B cell (primary cell): ENCODE measurements at regions not wholly inside any gene's neighbourhood (a gene's known extent, or its start where the extent isn't known, plus 50 kb on each side); places are given as distances from the start of the nearest gene placed in this dataset. TPM values are rescaled to one million over a fixed set of nuclear protein-coding genes. Genes with fewer than 3 reads are reported as not detected.

Experiments
- ATAC-seq: fragments of 200-7000 bp; cut with Tn5 transposase; one replicate; pipeline ENCODE4 v1.10.0; 2021; ENCODE audit warnings: low read depth, mild to moderate bottlenecking, moderate number of reproducible peaks, moderate library complexity
- CTCF ChIA-PET: fragments of 350-600 bp; sonication (Branson Sonifier 250); formaldehyde crosslinking; loops from one replicate; lab custom pipeline; 2021; ENCODE audit warnings: antibody characterized with exemption, inconsistent platforms; lab: Charles Lee
- POLR2A ChIA-PET: fragments of 350-600 bp; sonication (Branson Sonifier 250); formaldehyde crosslinking; loops from one replicate; lab custom pipeline; 2021; ENCODE audit warnings: antibody characterized with exemption; lab: Charles Lee
- DNase-seq: peaks from one replicate; pipeline ENCODE4 v3.0.0; 2013
- H2AFZ ChIP-seq: 2 replicates; pipeline ENCODE4 v1.6.1; 2012; ENCODE audit warnings: mild to moderate bottlenecking, low read depth, low read length; ENCODE audit not compliant: insufficient read depth, poor library complexity, severe bottlenecking
- H3K27ac ChIP-seq, 2 donors: 1 replicate in 1 of 2; 2 replicates in 1 of 2; pipeline ENCODE4 v1.5.1; 2012 to 2013; ENCODE audit warnings: low read length in 2 of 2, mild to moderate bottlenecking in 2 of 2, moderate library complexity in 1 of 2
- H3K27me3 ChIP-seq, 4 experiments: fragments of 200-600 bp in 1 of 4; sonication (generic) in 1 of 4; replicated peaks in 1 of 4; 1 replicate in 2 of 4; 2 replicates in 2 of 4; pipeline versions ENCODE4 v1.6.1 to v1.7.0; 2013 to 2016; ENCODE audit warnings: low read length in 3 of 4, mild to moderate bottlenecking in 2 of 4, mixed read lengths in 1 of 4, moderate library complexity in 1 of 4; ENCODE audit not compliant: insufficient read depth in 4 of 4, control insufficient read depth in 3 of 4; ENCODE audit errors: control extremely low read depth in 1 of 4
- H3K36me3 ChIP-seq, 2 experiments: replicated peaks in 1 of 2; 1 replicate in 1 of 2; 2 replicates in 1 of 2; pipeline versions ENCODE4 v1.6.1 to v1.7.1; 2013; ENCODE audit warnings: low read length in 1 of 2; ENCODE audit not compliant: insufficient read depth in 2 of 2, control insufficient read depth in 1 of 2; ENCODE audit errors: control extremely low read depth in 1 of 2, extremely low read depth in 1 of 2
- H3K4me1 ChIP-seq, 2 donors: fragments of 200-600 bp in 1 of 2; sonication (generic) in 1 of 2; 1 replicate in 1 of 2; 2 replicates in 1 of 2; pipeline versions ENCODE4 v1.5.1 to v1.6.1; 2013 to 2017; ENCODE audit warnings: low read length in 2 of 2; ENCODE audit not compliant: control insufficient read depth in 2 of 2, insufficient read depth in 2 of 2
- H3K4me2 ChIP-seq: replicated peaks from 2 replicates; pipeline ENCODE3; 2012; ENCODE audit warnings: mild to moderate bottlenecking, low read depth, low read length; ENCODE audit not compliant: poor library complexity, severe bottlenecking
- H3K4me3 ChIP-seq, 5 experiments: fragments of 200-600 bp in 1 of 5; sonication (generic) in 1 of 5; 1 replicate in 3 of 5; 2 replicates in 2 of 5; pipeline versions ENCODE4 v1.5.1 to v1.7.0; 2011 to 2016; ENCODE audit warnings: low read length in 4 of 5, mild to moderate bottlenecking in 4 of 5, low read depth in 2 of 5, control low read depth in 1 of 5, moderate library complexity in 1 of 5; ENCODE audit not compliant: insufficient read depth in 1 of 5; ENCODE audit errors: control extremely low read depth in 1 of 5, extremely low read depth in 1 of 5
- H3K79me2 ChIP-seq: fragments of 200-600 bp; sonication (generic); one replicate; pipeline ENCODE4 v1.6.0; 2016; ENCODE audit warnings: low read length; ENCODE audit not compliant: control insufficient read depth, insufficient read depth
- H3K9ac ChIP-seq: fragments of 200-600 bp; sonication (generic); 2 replicates; pipeline ENCODE4 v1.6.1; 2017; ENCODE audit warnings: mild to moderate bottlenecking, low read length, moderate library complexity
- H3K9me3 ChIP-seq, 3 donors: one replicate each; pipeline versions ENCODE4 v1.6.1 to v1.7.1; 2013; ENCODE audit warnings: low read length in 2 of 3; ENCODE audit not compliant: control insufficient read depth in 2 of 3, insufficient read depth in 1 of 3; ENCODE audit errors: control extremely low read depth in 1 of 3
- H4K20me1 ChIP-seq: 2 replicates; pipeline ENCODE4 v1.6.0; 2012; ENCODE audit warnings: mild to moderate bottlenecking, low read length; ENCODE audit not compliant: insufficient read depth, control insufficient read depth, poor library complexity, severe bottlenecking
- H3K27ac Mint-ChIP-seq: one replicate; pipeline ENCODE4 v1.8.0; 2021; ENCODE audit warnings: mixed read lengths
- H3K27me3 Mint-ChIP-seq: one replicate; pipeline ENCODE4 v1.8.0; 2021; ENCODE audit warnings: mixed read lengths
- H3K4me1 Mint-ChIP-seq: one replicate; pipeline ENCODE4 v1.8.0; 2021; ENCODE audit warnings: mixed read lengths
- H3K4me3 Mint-ChIP-seq: one replicate; pipeline ENCODE4 v1.8.0; 2021; ENCODE audit warnings: mixed read lengths
- H3K9me3 Mint-ChIP-seq: one replicate; pipeline ENCODE4 v1.8.0; 2022; ENCODE audit warnings: mixed read lengths; ENCODE audit not compliant: insufficient read depth
- EZH2 ChIP-seq: IDR thresholded peaks from 2 replicates; pipeline ENCODE4 v1.6.1; 2012; ENCODE audit warnings: borderline replicate concordance, low read depth, mild to moderate bottlenecking, moderate library complexity, low read length; ENCODE audit not compliant: insufficient read depth, poor library complexity, severe bottlenecking
- WGBS: methylation state at CpG from one replicate; pipeline ENCODE4 v1.1.5; 2013; ENCODE audit warnings: missing lambda C conversion rate; ENCODE audit not compliant: insufficient coverage; 5-methylcytosine and 5-hydroxymethylcytosine counted together
- intact Hi-C: fragments of 100-400 bp; cut with micrococcal nuclease; formaldehyde crosslinking; loops from one replicate; pipeline ENCODE4 v1.10.0; 2022
- small RNA-seq: library from RNA; depleted of rRNA; stranded (forward); fragments of <200 nt; gene quantifications from one replicate; pipeline ENCODE3, GENCODE V24; 2012; ENCODE audit warnings: low replicate concordance, low read depth; ENCODE audit not compliant: insufficient read length
- TF ChIP-seq, protein P1 (sequence below): fragments of 200-600 bp; IDR thresholded peaks from one replicate; pipeline ENCODE4 v1.8.0; 2022; ENCODE audit warnings: antibody characterized with exemption, mild to moderate bottlenecking

GRCh38 chr13:40504641-40505040, 161.8 kb downstream of the FOXO1 start:
- Mint-ChIP-seq H3K4me1 (peaks cover 6% of the 10 kb centered on the region), H3K27me3 (no peaks in the 10 kb centered on the region), H3K4me3 (no peak overlapping the region), H3K9me3 (no peaks in the 10 kb centered on the region), H3K27ac (no peak overlapping the region)
- H3K36me3 ChIP-seq, result no peaks in the 10 kb centered on the region
- H3K9ac ChIP-seq, result no peak overlapping the region
- WGBS, result 100% methylated on average over 1 of the region's 4 CpGs
- H2AFZ ChIP-seq, result no peak overlapping the region
- no peak overlapping the region for H3K4me3 ChIP-seq
- ChIA-PET POLR2A (no interaction called here), CTCF (interaction anchor here (0.8 kb wide), 1 partner anchor 10 kb away, joined by 3 read pairs; no protein-coding TSS in a partner anchor)
- DNase-seq (no peak), ATAC-seq (no peak)
- H3K9me3 ChIP-seq, result no peaks in the 10 kb centered on the region
- H3K27me3 ChIP-seq, result no peaks in the 10 kb centered on the region
- intact Hi-C loops, result no loop called here
- no peaks in the 10 kb centered on the region for H3K4me1 ChIP-seq
- H3K79me2 ChIP-seq, result peaks cover 4% of the 10 kb centered on the region
- TF ChIP-seq, protein P1, sequence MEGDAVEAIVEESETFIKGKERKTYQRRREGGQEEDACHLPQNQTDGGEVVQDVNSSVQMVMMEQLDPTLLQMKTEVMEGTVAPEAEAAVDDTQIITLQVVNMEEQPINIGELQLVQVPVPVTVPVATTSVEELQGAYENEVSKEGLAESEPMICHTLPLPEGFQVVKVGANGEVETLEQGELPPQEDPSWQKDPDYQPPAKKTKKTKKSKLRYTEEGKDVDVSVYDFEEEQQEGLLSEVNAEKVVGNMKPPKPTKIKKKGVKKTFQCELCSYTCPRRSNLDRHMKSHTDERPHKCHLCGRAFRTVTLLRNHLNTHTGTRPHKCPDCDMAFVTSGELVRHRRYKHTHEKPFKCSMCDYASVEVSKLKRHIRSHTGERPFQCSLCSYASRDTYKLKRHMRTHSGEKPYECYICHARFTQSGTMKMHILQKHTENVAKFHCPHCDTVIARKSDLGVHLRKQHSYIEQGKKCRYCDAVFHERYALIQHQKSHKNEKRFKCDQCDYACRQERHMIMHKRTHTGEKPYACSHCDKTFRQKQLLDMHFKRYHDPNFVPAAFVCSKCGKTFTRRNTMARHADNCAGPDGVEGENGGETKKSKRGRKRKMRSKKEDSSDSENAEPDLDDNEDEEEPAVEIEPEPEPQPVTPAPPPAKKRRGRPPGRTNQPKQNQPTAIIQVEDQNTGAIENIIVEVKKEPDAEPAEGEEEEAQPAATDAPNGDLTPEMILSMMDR, result no peak
- no peak for TF ChIP-seq EZH2
- no peak overlapping the region for H3K27ac ChIP-seq
- no peaks in the 10 kb centered on the region for H4K20me1 ChIP-seq
- H3K4me2 ChIP-seq, result no peak overlapping the region

DNA sequence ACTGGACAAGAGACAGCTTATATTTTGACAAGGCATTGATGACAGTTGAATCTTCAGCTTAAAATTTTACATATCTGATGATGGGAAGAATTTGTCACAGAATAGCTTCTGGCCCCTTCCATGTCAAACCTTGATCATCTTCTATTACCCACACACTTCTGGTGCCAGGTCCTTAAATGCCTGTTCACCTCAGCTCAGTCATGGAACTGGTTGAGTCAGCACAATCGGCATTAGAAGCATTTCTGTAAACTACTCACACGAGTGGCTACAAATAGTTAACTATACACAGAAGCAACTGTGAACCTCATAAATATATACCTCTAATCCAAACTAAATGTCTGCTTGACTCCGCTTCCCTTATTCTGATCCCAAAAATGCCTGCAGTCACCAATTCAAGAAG, 161.2 kb downstream of the FOXO1 start:
- DNase-seq, result no peak

More for the DNA sequence above, 161.2 kb downstream of the FOXO1 start:
- no peak overlapping the region for H2AFZ ChIP-seq
- H3K9me3 ChIP-seq, result no peaks in the 10 kb centered on the region
- no peaks in the 10 kb centered on the region for H3K36me3 ChIP-seq
- ChIA-PET CTCF (interaction anchor here (0.8 kb wide), 1 partner anchor 11 kb away, joined by 3 read pairs; no protein-coding TSS in a partner anchor), POLR2A (no interaction called here)
- no peaks in the 10 kb centered on the region for H3K27me3 ChIP-seq
- Mint-ChIP-seq H3K9me3 (no peaks in the 10 kb centered on the region), H3K27me3 (no peaks in the 10 kb centered on the region), H3K27ac (no peak overlapping the region), H3K4me1 (peaks cover 6% of the 10 kb centered on the region), H3K4me3 (no peak overlapping the region)
- no peaks in the 10 kb centered on the region for H3K4me1 ChIP-seq
- ATAC-seq, result no peak
- WGBS, result 100% methylated on average over 2 of the region's 3 CpGs
- no peak overlapping the region for H3K4me2 ChIP-seq
- H3K79me2 ChIP-seq, result peaks cover 6% of the 10 kb centered on the region
- H3K4me3 ChIP-seq, result no peak overlapping the region
- TF ChIP-seq, protein P1, result no peak
- no peak for TF ChIP-seq EZH2
- intact Hi-C loops, result no loop called here
- H4K20me1 ChIP-seq, result no peaks in the 10 kb centered on the region
- no peak overlapping the region for H3K9ac ChIP-seq
- H3K27ac ChIP-seq, result no peak overlapping the region

Small RNA genes in the stretch of these regions (small RNA-seq; reads per million reads assigned to genes)
- gene RF00108, result 1.3 reads per million
- not detected for gene RNY3P9
- gene RPL17P51, result not detected
